Liver (tissue), 3 donors: ENCODE measurements at regions not wholly inside any gene's neighbourhood (a gene's known extent, or its start where the extent isn't known, plus 50 kb on each side); places are given as distances from the start of the nearest gene placed in this dataset.

Experiments used
- CTCF ChIP-seq: fragments of 150-350 bp; IDR thresholded peaks from 2 replicates; pipeline ENCODE4 v1.5.1; 2017; ENCODE audit warnings: improper control_type of control experiment, low read depth, low read length; ENCODE audit not compliant: missing input control
- EGR1 ChIP-seq, 2 donors: IDR thresholded peaks; 2 replicates each; pipeline ENCODE4 v1.6.1; 2016 to 2018; ENCODE audit warnings: antibody characterized with exemption in 2 of 2, low read depth in 2 of 2
- GABPA ChIP-seq, 2 donors: IDR thresholded peaks in 1 of 2; conservative IDR thresholded peaks in 1 of 2; 2 replicates each; pipeline ENCODE4 v1.6.1; 2016; ENCODE audit warnings: antibody characterized with exemption in 2 of 2, mild to moderate bottlenecking in 1 of 2, moderate library complexity in 1 of 2
- MAX ChIP-seq: IDR thresholded peaks from 2 replicates; pipeline ENCODE4 v1.6.1; 2016; ENCODE audit warnings: antibody characterized with exemption
- RAD21 ChIP-seq, 2 donors: IDR thresholded peaks; 2 replicates each; pipeline ENCODE4 v1.6.1; 2016; ENCODE audit warnings: antibody characterized with exemption in 2 of 2, mild to moderate bottlenecking in 2 of 2
- REST ChIP-seq: IDR thresholded peaks from 2 replicates; pipeline ENCODE4 v1.6.1; 2016; ENCODE audit warnings: antibody characterized with exemption, mild to moderate bottlenecking
- RXRA ChIP-seq, 2 donors: IDR thresholded peaks; 2 replicates each; pipeline ENCODE4 v1.6.1; 2017 to 2018; ENCODE audit warnings: antibody characterized with exemption in 2 of 2, mild to moderate bottlenecking in 1 of 2
- YY1 ChIP-seq: IDR thresholded peaks from 2 replicates; pipeline ENCODE4 v1.6.1; 2016; ENCODE audit warnings: antibody characterized with exemption, mild to moderate bottlenecking
- ZBTB33 ChIP-seq: IDR thresholded peaks from 2 replicates; pipeline ENCODE4 v1.6.1; 2016; ENCODE audit warnings: antibody characterized with exemption
- donor health status: healthy.
- donor health status: healthy.

- TF ChIP-seq YY1 (no peak), CTCF (no peak), RAD21 (IDR thresholded peaks at IDR 0.05) (no peak), EGR1 (IDR thresholded peaks at IDR 0.05; ENCODE audit: low read depth in 2 of 2) (no peak), RXRA (IDR thresholded peaks at IDR 0.05) (no peak), MAX (no peak), GABPA (IDR thresholded peaks at IDR 0.05 in 1 of 2, conservative IDR thresholded peaks at IDR 0.05 in 1 of 2) (no peak), ZBTB33 (no peak), REST (no peak)
Measured at GRCh38 chr6:166687070-166687878, 60.2 kb upstream of the RPS6KA2 start.
